ENCODE measurements at regions not wholly inside any gene's neighbourhood (a gene's known extent, or its start where the extent isn't known, plus 50 kb on each side); places are given as distances from the start of the nearest gene placed in this dataset.

- no peak for TF ChIP-seq CTCF (IDR thresholded peaks at IDR 0.05; ENCODE audit: control extremely low read depth in 1 of 3, insufficient read depth in 1 of 3, low read depth in 1 of 3, low read length in 3 of 3)
- TF ChIP-seq SP1 (IDR thresholded peaks at IDR 0.05; ENCODE audit: low read depth, low read length): no peak
- TF ChIP-seq JUND (IDR thresholded peaks at IDR 0.05; ENCODE audit: low read length): no peak
- TF ChIP-seq TCF12 (IDR thresholded peaks at IDR 0.05; ENCODE audit: low read depth, low read length): no peak
- no peak for TF ChIP-seq TAF7 (optimal IDR thresholded peaks at IDR 0.05; ENCODE audit: borderline replicate concordance, low read depth, low read length)
- no peak for TF ChIP-seq SRF (IDR thresholded peaks at IDR 0.05; ENCODE audit: low read depth, low read length)
- no peak for TF ChIP-seq CREB1 (IDR thresholded peaks at IDR 0.05)
Measured at GRCh38 chr18:68397241-68398035, 317.5 kb downstream of the TMX3 start (continued).
